HUDEP-2 (cell line): ENCODE measurements at regions not wholly inside any gene's neighbourhood (a gene's known extent, or its start where the extent isn't known, plus 50 kb on each side); places are given as distances from the start of the nearest gene placed in this dataset.

Source experiments
- DNase-seq, 76 experiments: peaks; one replicate each; lab custom pipeline; 2025; ENCODE audit not compliant: unreplicated experiment in 76 of 76; lab: John Stamatoyannopoulos, UW

- no peak for DNase-seq
These were observed 355.3 kb upstream of the ZNF385D start for GRCh38 chr3:22106213-22106896.

GRCh38 chr3:22111226-22111625 lies 360.2 kb upstream of the ZNF385D start:
- DNase-seq: no peak

GRCh38 chr3:22113453-22113852 lies 362.4 kb upstream of the ZNF385D start:
- no peak for DNase-seq

GRCh38 chr3:22115581-22115980 lies 364.6 kb upstream of the ZNF385D start:
- no peak for DNase-seq

- no peak for DNase-seq
These were observed 366.1 kb upstream of the ZNF385D start for GRCh38 chr3:22117091-22117490.

GRCh38 chr3:22117751-22118346 lies 366.8 kb upstream of the ZNF385D start:
- peak in 2 of 76 experiments; percentile 3 to 14 for DNase-seq

GRCh38 chr3:22118542-22118941 lies 367.5 kb upstream of the ZNF385D start:
- DNase-seq: no peak

GRCh38 chr3:22121068-22121701 lies 370.2 kb upstream of the ZNF385D start:
- no peak for DNase-seq

- DNase-seq: no peak
These were observed 371.6 kb upstream of the ZNF385D start for GRCh38 chr3:22122567-22122966.

- no peak for DNase-seq
These were observed 378.1 kb upstream of the ZNF385D start for GRCh38 chr3:22129101-22129500.

GRCh38 chr3:22141769-22142168 lies 390.8 kb upstream of the ZNF385D start:
- DNase-seq: no peak

GRCh38 chr3:22147161-22147560 lies 396.2 kb upstream of the ZNF385D start:
- no peak for DNase-seq

- peak in 2 of 76 experiments; percentile 1 to 2 for DNase-seq
These were observed 405.9 kb upstream of the ZNF385D start for GRCh38 chr3:22156868-22157267.

GRCh38 chr3:22157848-22158247 lies 406.8 kb upstream of the ZNF385D start:
- DNase-seq: no peak

GRCh38 chr3:22159004-22159695 lies 408.1 kb upstream of the ZNF385D start:
- peak in 1 of 76 experiments; percentile 1 for DNase-seq

GRCh38 chr3:22161315-22161714 lies 410.3 kb upstream of the ZNF385D start:
- DNase-seq: no peak

- DNase-seq: no peak
These were observed 419.4 kb upstream of the ZNF385D start for GRCh38 chr3:22170370-22170769.

- DNase-seq: no peak
These were observed 422.0 kb upstream of the ZNF385D start for GRCh38 chr3:22172964-22173363.

GRCh38 chr3:22175947-22176346 lies 424.9 kb upstream of the ZNF385D start:
- peak in 1 of 76 experiments; percentile 0 for DNase-seq

GRCh38 chr3:22176911-22177310 lies 425.9 kb upstream of the ZNF385D start:
- no peak for DNase-seq

- DNase-seq: no peak
These were observed 438.6 kb upstream of the ZNF385D start for GRCh38 chr3:22189616-22190015.
